AML-193 (cell line): ENCODE measurements at regions not wholly inside any gene's neighbourhood (a gene's known extent, or its start where the extent isn't known, plus 50 kb on each side); places are given as distances from the start of the nearest gene placed in this dataset.
"Not testable (repeated sequence)": the region's sequence is repeated elsewhere in the genome, so short reads cannot be mapped to it uniquely, and the experiment has no call there.

ENCODE experiments used
- DNase-seq, 2 experiments: peaks; one replicate each; lab custom pipeline; 2025; lab: John Stamatoyannopoulos, UW

DNA sequence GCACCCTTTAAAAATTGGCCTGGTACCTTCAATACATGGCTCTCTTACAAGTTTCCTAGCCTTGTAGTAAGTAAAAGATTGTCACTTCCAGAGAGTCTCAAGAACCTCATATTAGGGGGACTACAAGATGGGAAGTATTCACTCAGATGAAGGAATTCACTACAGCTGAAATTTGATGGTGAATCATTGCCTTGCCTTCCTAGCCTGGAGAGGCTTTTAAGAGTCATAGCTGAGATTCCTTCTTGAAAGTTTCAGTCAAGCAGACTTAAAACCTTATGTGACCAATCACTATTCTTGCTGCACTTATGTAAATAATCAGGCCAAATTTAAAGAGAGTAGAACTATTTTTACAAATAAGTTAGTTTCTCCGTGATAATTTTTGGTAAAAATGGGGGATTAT, 451.6 kb downstream of the TRHDE start:
- no peak for DNase-seq

DNA sequence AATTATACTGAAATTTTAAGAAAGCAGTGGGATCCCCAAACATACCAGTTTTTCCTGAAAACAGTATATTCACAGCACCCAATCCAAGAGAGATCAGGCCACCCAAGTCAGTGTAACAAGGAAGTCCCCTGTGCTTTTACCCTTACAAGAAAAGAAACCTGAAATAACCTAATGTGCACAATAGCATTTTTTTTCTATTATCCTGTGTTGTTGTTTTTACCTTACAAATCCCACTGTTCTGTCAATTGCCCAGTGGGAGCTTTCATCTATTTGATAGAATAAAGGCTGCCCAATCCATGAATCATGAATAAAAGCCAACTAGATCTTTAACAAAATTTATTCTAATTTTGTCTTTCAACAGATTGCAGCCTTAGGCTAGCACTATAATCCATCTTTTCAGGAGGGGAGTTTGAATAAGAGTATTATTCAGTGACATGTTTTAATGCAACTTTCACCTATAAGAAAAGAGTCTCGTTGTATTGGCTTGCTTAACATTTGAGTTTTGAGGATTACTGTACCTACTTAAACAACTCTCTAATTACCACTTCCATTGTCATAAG, 457.4 kb downstream of the TRHDE start:
- DNase-seq, result no peak

DNA sequence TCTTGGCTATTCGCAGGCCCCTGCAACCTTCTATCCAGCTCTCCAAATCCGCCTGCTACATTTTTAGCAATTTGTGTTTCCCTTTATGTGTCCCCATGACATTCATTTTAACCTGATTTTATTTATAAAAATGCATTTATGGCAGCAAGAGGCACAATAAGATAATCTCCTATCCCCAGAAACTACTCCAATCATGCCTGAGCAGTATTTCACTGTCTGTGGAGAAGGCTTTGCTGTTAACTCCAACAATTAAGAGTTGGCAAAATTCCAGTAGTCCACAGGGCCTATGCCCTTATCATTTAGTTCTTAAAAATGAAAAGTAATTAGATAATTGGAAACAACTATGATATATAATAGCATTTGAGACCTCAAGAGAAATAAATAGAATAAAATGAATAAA, 462.4 kb downstream of the TRHDE start:
- no peak for DNase-seq

DNA sequence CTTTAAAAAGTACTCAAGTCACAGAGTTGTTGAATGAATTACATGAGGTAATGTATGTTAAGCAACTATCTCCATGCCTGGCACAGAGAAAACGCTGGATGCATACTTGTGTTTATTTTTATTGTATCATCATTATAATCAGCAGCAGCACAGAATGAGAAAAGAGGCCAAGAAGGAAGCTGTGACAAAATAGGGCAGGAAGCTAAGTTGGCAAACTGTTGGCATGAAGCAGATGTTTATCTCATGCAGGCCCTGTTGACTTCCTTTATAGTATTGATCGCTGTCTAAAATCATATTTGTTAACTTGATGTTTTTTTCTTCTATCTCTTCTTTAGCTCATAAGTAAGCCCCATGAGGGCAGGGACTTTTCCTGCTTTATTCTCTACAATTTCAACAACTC, 466.6 kb downstream of the TRHDE start:
- no peak for DNase-seq

DNA sequence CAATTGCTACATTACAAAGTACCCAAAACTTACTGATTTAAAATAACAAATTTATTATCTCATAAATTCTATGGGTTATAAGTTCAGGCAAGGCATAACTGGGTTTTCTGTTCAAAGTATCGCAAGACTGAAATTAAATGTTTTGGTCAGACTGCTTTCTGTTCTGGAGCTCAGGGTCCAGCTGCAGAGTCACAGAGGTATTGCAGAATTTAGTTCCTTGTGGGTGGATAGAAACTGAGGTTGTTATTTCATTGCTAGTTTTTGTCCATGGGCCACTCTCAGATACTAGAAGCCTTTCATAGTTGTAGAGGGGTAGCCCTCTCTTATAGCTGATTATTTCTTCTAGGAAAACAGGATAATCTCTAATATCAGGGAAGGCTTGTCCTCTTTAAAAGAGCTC, 467.9 kb downstream of the TRHDE start:
- no peak for DNase-seq

DNA sequence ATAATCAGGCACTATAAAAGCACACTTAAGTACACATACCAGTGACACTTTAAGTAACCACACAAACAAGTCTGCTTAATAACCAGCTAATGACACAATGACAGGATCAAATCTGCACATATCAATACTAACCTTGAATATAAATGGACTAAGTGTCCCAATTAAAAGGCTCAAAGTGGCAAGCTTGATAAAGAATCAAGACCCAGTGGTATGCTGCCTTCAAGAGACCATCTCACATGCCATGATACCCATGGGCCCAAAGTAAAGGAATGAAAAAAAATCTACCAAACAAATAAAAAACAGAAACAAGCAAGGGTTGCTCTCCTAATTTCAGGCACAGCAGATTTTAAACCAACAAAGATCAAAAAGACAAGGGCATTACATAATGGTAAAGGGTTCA, 470.4 kb downstream of the TRHDE start:
- no peak for DNase-seq

DNA sequence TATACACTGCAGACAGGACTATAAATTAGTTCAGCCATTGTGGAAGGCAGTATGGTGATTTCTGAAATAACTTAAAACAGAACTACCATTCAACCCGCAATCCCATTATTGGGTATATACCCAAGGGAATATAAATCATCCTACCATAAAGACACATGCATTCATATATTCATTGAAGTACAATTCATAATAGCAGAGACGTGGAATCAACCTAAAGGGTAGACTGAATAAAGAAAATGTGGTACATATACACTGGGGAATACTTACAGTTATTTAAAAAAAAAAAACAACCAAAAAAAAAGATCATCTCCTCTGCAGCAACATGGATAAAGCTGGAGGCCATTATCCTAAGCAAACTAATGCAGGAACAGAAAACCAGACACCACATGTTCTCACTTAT, 473.9 kb downstream of the TRHDE start:
- no peak for DNase-seq

DNA sequence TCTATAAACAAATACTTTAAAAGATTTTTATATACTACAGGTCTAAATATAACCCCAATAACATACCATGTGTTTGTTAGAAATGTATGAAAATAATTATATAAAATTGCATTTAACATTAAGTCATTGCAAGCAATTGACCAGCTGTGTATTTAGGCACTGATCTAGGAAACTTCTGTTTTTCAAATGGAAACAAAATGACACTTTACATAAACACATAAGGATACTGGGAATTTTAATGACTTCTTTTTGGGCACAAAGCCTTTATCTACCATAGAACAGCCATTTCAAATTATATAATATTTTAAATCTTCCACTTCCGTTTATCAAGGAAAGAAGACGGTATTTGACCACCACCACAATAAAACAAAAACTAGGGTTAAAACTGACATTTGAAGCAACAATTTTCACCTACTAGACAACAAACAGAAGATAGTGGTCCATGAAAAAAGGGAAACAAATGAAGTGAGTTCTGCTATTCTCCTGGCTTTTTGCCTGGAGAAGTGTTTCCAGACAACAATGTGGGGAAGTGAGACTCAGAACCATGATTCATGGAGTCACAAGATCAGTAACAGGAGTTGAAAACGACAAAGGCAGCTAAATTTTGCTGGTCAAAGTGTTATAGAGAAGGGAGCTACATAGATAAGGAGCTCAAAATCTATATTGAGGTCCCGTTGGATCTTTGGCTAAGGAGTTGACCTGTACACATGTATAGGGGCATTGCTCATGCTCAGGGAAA, 475.1 kb downstream of the TRHDE start:
- DNase-seq, result no peak

DNA sequence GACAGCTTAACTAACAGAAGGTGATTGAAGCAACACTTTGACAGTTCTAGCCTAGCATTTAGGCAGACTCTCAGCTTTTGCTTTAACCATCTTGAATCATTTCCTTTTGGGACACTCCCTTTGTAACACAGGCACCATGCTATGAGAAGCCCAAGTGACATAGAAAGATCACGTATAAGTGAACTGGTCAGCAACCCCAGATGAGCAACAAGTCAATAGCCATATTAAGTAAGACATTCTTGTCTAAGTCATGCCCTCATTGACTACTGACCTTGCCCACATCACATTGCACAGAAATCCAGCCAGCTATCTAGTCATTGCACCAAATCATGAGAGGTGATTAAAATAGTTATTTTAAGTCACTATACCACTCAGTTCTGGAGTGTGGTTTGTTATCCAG, 476.8 kb downstream of the TRHDE start:
- no peak for DNase-seq

DNA sequence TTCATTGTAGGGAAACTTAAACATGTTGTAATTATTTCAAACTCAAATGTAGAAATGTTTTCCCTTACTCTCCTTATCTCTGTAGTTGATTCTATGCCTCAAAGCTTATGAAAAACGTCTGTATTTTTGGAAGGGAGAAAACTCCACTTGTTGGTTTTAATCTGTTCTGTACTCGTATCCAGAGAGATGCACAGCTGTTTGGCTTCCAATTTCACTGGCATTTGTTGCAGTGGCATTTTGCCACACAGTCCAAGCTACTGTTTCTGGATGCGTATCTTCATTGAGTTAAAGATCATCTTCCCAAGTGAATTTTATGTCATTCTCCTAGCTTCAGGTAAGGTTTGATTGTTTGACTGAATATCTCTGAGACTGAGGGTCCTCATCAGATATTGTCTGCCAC, 481.4 kb downstream of the TRHDE start:
- no peak for DNase-seq

DNA sequence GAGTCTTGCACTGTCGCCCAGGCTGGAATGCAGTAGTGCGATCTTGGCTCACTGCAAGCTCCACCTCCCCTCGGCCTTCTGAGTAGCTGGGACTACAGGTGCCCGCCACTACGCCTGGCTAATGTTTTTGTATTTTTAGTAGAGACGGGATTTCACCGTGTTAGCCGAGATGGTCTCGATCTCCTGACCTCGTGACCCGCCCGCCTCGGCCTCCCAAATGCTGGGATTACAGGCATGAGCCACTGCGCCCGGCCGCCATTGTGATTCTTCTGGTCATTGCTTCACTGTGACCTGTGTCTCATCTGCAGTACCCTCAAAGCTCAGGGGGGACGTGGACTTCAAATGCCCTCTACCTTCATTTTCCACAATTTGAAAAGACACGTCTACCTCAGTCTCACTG, 481.9 kb downstream of the TRHDE start:
- not testable (repeated sequence) for DNase-seq

DNA sequence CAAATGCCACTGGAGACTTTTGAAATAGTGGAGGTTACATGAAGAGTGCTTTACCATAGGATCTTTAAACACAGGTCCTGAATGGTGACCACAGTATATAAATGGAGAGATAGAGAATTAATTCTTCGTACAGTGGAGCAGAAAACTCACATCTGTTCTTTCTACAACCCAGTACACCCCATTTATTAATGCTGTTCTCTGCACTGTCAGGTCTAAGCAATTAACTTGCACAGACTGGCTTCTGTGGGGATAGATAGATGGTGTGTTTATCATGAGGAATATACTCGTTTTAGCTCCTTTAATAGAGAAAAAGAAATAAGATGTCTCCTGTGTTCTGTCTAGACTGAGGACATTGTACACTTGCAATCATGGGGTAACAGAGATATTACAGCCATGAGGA, 494.3 kb downstream of the TRHDE start:
- no peak for DNase-seq

DNA sequence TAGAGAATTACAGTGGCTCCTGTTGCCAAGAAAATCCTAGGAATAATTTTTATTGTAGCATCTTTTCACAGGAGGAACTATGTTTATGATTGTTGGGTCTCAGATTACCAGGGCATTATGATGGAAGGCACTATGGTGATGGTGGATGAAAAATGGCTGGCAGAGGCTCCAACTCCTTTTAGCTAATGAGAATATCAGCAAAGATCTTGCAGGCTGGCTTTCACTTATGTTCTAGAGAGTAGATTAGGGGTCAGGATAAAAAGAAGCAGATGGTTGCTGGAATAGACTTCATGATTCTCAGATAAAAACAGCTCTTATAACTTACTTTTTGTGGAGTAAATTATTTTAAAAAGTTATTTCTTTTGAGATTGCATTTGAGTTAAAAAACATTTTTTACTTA, 501.9 kb downstream of the TRHDE start:
- DNase-seq, result no peak

DNA sequence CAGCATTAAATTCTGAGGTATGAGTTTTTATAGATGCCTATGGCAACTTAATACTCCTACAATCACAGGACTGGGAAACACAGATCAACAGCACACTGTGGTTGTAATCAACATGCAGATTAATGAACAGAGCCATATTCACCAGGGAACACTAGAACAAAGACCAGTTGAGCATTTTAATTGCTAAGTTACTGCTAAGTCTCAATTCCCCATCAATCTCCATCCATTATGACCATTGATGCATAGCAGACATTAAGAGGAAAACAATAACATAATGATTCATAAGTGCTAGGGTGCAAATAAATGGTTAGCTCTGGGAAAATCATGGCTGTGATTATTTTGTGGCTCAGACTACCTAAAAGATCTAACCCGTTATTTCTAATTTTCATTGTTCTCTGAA, 505.6 kb downstream of the TRHDE start:
- DNase-seq, result no peak

DNA sequence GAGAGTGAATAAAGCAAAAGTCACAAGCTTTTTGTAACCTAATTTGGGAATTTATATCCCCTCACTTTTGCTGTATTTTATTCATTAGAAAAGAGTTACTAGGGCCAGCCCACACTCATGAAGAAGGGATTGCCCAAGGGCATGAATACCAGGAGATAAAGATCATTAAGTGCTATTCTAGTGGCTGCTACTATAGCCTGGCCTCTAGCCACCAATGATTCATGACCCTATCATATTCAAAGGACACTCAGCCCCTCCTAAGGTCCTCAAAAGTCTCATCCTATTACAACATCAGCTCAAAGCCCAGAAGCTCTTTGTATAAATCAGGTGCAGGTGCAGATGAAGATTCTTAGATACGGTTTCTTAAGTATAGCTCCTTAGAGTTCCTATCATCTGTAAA, 518.1 kb downstream of the TRHDE start:
- no peak for DNase-seq

DNA sequence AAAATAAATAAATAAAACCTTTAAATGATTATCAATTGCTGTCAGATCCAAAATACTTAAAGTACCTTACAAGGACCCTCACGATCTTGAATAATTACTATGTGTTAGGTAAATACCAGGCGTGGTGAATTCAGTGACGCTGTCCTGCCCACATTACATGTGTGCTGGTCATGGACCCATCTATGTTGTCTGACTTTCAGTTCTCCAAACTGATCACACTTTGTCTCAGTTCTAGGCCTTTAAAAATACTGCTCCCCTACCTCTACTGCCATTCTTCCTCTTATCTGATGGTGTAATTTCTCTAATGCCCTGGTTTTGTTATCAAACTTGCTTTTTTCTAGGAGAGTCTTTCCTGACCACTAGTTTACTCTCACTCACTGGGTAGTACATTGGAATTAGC, 520.7 kb downstream of the TRHDE start:
- no peak for DNase-seq

DNA sequence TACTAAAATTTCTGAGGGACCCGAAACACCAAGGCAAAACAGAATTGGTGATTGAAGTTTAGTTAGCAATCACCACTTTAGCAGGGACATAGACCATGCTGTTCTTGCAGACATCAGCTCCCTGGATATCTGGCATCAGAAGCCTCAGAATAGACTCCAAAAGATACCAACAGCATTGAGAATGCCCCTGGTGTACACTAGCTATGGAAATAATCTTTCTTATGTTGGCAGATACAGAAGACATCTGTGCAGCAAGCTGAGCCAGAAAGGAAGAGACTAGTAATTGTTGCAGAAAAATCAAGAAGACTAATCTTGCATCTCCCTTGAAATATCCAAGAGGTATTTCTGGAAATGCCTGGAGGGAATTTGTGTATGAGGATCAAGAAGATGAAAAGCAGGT, 521.6 kb downstream of the TRHDE start:
- DNase-seq, result no peak

DNA sequence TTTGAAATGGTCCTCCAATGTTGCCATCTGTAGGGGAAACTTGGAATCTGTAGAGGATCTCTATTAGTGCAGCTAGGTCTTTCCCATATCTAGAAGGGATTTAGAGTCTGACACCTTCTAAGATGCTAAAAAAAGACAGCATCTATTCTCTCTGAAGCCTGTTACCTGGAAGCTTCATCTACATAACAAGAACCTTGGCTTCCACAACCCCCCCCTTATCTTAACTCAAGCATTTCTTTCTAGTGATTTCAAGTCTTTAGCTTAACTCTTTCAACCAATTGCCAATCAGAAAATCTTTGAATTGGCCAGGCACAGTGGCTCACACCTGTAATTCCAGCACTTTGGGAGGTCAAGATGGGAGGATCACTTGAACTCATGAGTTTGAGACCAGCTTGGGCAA, 543.3 kb downstream of the TRHDE start:
- DNase-seq, result no peak

DNA sequence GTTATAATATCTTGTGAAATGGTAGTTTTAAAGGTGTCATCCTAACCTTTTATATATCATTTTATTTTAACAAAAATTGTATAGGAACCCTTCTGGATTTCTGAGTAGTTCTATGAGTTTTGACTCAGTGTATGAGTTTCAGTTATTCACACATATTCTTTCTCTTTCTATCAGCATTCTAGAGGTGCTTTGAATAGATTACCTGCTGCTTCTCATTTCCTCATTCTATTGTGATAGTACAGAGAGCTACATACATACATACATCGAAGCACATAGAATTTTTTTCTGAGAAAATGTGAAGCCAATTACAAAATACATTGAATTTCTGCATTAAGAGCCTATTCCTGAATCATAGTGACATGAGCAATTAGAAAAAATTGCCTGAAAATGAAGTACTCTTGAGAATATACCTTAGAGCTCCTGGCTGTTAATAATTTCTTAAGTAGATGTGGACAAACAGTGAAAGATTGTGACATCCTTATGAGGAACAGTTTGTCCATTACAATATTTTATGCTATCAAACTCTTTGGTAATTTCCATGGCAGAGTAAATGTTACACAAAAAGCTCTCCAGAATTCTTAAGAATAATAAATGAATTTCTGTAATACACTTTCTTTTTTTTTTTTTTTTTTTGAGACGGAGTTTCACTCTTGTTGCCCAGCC, 556.6 kb downstream of the TRHDE start:
- no peak for DNase-seq

DNA sequence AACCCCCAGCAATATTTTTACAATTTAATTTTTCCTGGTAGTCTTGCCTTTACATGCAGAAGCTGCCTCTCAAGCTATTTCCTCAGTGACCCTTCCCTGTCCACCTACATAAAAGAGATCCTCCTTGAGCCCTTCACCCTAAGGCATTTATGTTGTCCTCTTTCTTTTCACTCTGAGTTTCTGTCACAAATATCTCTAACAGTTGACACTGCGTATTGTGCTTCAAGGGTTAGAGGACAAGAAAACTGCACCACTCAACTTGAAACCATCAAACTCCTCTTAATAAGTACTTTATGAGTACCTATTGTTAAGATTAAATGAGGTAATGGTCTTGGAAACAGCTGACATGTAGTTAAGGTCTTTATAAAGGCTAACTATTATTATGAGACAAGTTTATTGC, 557.7 kb downstream of the TRHDE start:
- no peak for DNase-seq

DNA sequence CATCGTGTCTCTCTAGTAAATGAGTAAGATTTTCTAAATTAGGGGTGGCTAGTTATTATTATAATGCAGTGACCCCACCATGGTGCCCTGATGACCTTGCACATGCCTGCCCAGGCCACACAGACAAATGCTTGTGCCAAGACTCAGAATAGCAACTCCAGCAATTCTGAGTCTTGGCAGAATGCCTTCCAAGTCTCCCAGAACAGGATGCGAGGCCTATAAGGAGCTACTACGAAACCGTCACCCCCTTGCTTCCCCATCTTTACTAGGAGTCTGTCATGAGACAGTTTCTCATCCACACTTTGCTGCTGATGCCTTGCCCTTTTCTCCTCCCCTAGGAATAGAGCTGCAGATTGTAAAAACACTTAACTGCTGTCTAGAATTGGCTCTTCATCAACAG, 559.9 kb downstream of the TRHDE start:
- no peak for DNase-seq

DNA sequence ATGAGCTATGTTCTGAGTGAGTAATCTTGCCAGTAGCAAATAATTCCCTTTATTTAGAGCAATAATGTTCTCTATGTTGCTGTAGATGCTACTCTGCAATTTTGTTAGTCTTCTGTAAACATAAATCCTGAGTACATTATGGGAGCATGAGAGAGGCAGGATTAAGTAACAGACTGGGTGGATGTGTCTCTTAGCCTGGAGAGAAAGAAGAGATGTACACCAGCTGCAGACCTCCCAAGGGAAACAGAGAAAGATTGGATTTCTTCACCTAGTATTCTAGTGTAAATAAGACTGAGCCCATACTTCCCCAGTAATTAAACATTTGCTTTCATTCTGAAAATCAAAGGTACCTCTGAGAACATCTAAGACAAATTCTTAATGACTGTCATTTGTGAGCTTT, 564.0 kb downstream of the TRHDE start:
- DNase-seq, result no peak

DNA sequence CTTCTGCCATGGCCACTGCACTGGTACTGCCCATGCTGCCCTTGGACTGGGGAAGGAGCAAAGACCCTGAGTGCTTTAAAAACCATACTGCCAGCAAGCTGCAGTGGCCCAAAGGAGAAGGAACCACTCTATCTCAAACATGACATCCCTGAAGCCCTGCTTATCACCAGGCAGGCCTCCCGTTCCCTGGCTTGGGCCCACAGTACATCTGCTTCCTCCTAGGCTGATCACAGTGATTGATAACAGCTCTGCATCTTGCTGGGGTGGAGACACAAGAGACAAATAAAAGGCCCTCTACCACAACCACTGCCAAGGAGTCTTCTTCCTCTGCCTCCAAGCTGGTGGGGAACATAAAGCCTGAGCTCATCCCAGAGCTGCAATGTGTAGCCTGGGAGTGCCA, 567.5 kb downstream of the TRHDE start:
- DNase-seq, result no peak

DNA sequence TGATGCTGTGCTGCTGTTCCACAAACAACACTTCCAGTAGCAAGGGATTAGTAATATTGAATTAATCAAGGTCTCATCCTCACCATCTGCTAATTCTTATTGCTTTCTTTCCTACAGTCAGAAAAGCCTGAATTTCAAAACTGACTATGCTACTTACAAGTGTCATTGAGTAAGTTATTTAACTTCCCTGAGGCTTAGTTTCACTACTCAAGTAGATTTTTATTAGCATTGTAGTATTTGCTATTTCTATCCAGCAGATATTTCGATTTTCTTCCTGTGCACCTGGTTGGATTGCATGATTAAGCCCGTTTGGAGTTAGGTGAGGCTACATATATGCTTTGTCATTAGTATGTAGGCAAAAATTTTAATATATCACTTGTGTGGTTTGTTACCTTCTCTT, 591.5 kb downstream of the TRHDE start:
- no peak for DNase-seq
